MCF 10A (cell line): ENCODE measurements at regions not wholly inside any gene's neighbourhood (a gene's known extent, or its start where the extent isn't known, plus 50 kb on each side); places are given as distances from the start of the nearest gene placed in this dataset.

Experiments
- BruUV-seq: library from RNA; stranded (reverse); fragments of 400-500 nt; replicated peaks from 2 replicates; lab custom pipeline; 2021; lab: Mats Ljungman, UMichigan
- CTCF ChIA-PET: fragments of 300-600 bp; sonication (Branson Sonifier 250); formaldehyde crosslinking; extraction: SDS; loops from one replicate; lab custom pipeline; 2021; ENCODE audit warnings: antibody characterized with exemption, inconsistent platforms; lab: Yijun Ruan, JAX
- POLR2A ChIA-PET: fragments of 300-600, 350-650 bp; sonication (Branson Sonifier 250); formaldehyde crosslinking; extraction: SDS; loops from one replicate; lab custom pipeline; 2020; ENCODE audit warnings: antibody characterized with exemption, inconsistent platforms; lab: Yijun Ruan, JAX
- DNase-seq: peaks from one replicate; pipeline ENCODE4 v3.0.0-alpha.2; 2018; ENCODE audit not compliant: unreplicated experiment
- H3K27ac Mint-ChIP-seq: one replicate; pipeline ENCODE4 v1.8.0; 2022; ENCODE audit warnings: mild to moderate bottlenecking, low read depth, mixed read lengths; ENCODE audit not compliant: unreplicated experiment
- H3K27me3 Mint-ChIP-seq: one replicate; pipeline ENCODE4 v1.8.0; 2022; ENCODE audit warnings: mixed read lengths; ENCODE audit not compliant: insufficient read depth, unreplicated experiment
- H3K36me3 Mint-ChIP-seq: one replicate; pipeline ENCODE4 v1.8.0; 2022; ENCODE audit warnings: mild to moderate bottlenecking, moderate library complexity, mixed read lengths; ENCODE audit not compliant: insufficient read depth, unreplicated experiment
- H3K4me1 Mint-ChIP-seq: one replicate; pipeline ENCODE4 v1.8.0; 2022; ENCODE audit warnings: mixed read lengths; ENCODE audit not compliant: insufficient read depth, unreplicated experiment
- H3K4me3 Mint-ChIP-seq: one replicate; pipeline ENCODE4 v1.8.0; 2022; ENCODE audit warnings: mild to moderate bottlenecking, moderate library complexity, mixed read lengths; ENCODE audit not compliant: unreplicated experiment
- H3K9me3 Mint-ChIP-seq: one replicate; pipeline ENCODE4 v1.8.0; 2022; ENCODE audit warnings: mixed read lengths; ENCODE audit not compliant: unreplicated experiment
- intact Hi-C: fragments of 100-400 bp; cut with micrococcal nuclease; formaldehyde crosslinking; loops from 2 replicates; pipeline ENCODE4 v1.14.1; 2022
- TF ChIP-seq, protein P1 (sequence below): fragments of 200-600 bp; IDR thresholded peaks from one replicate; pipeline ENCODE4 v1.8.0; 2022; ENCODE audit warnings: antibody characterized with exemption, mild to moderate bottlenecking; ENCODE audit not compliant: unreplicated experiment

DNA sequence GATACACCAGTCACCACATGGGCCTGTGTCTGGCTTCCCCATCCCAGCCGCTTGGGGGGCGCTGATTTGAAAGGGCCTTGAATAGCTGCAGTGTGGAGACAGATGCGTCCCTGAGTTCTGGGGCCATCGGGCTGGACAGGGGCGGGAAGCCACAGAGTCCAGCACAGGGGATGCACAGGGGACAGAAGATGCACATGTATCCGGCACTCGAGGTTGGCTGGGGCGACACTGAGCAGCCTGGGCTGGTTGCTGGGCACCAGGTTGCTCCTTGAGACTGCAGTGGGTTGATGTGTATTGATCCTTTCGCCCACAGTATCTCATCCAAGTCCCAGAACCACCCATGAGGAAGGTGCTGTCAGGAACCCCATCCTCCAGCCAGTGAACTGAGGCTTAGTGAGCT, 99.3 kb upstream of the SYT13 start:
- no peak overlapping the region for H3K4me3 Mint-ChIP-seq
- H3K9me3 Mint-ChIP-seq, result no peaks in the 10 kb centered on the region
- no peaks in the 10 kb centered on the region for H3K36me3 Mint-ChIP-seq
- peaks cover 54% of the 10 kb centered on the region for H3K27me3 Mint-ChIP-seq
- intact Hi-C loops, result no loop called here
- ChIA-PET CTCF (interaction anchor here (2.9 kb wide), 1 partner anchor 14 kb away, joined by 12 read pairs; no protein-coding TSS in a partner anchor), POLR2A (interaction anchor here (0.7 kb wide), 1 partner anchor 10 kb away, joined by 3 read pairs; no protein-coding TSS in a partner anchor)
- no peak overlapping the region for H3K27ac Mint-ChIP-seq
- TF ChIP-seq, protein P1, sequence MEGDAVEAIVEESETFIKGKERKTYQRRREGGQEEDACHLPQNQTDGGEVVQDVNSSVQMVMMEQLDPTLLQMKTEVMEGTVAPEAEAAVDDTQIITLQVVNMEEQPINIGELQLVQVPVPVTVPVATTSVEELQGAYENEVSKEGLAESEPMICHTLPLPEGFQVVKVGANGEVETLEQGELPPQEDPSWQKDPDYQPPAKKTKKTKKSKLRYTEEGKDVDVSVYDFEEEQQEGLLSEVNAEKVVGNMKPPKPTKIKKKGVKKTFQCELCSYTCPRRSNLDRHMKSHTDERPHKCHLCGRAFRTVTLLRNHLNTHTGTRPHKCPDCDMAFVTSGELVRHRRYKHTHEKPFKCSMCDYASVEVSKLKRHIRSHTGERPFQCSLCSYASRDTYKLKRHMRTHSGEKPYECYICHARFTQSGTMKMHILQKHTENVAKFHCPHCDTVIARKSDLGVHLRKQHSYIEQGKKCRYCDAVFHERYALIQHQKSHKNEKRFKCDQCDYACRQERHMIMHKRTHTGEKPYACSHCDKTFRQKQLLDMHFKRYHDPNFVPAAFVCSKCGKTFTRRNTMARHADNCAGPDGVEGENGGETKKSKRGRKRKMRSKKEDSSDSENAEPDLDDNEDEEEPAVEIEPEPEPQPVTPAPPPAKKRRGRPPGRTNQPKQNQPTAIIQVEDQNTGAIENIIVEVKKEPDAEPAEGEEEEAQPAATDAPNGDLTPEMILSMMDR, result no peak
- BruUV-seq, result no TSS peak
- DNase-seq, result no peak
- no peaks in the 10 kb centered on the region for H3K4me1 Mint-ChIP-seq

- TF ChIP-seq, protein P1, result no peak
- POLR2A ChIA-PET, result no interaction called here
Measured at GRCh38 chr11:45384711-45385241, 98.6 kb upstream of the SYT13 start.

GRCh38 chr11:45384016-45384415, 97.9 kb upstream of the SYT13 start:
- no peaks in the 10 kb centered on the region for H3K4me1 Mint-ChIP-seq
- ChIA-PET CTCF (interaction anchor here (1.1 to 2.9 kb wide), 3 partner anchors 9 to 12 kb away, joined by 3 to 12 read pairs (median 3); no protein-coding TSS in a partner anchor), POLR2A (no interaction called here)
- peaks cover 54% of the 10 kb centered on the region for H3K27me3 Mint-ChIP-seq
- intact Hi-C loops, result no loop called here
- no TSS peak for BruUV-seq
- no peaks in the 10 kb centered on the region for H3K9me3 Mint-ChIP-seq
- no peak overlapping the region for H3K27ac Mint-ChIP-seq
- TF ChIP-seq, protein P1, result no peak
- H3K4me3 Mint-ChIP-seq, result no peak overlapping the region
- H3K36me3 Mint-ChIP-seq, result no peaks in the 10 kb centered on the region
- no peak for DNase-seq

More at GRCh38 chr11:45384711-45385241, 98.6 kb upstream of the SYT13 start:
- CTCF ChIA-PET, result interaction anchor here (2.9 kb wide), 1 partner anchor 13 kb away, joined by 12 read pairs; no protein-coding TSS in a partner anchor
- no peak overlapping the region for H3K4me3 Mint-ChIP-seq
- H3K36me3 Mint-ChIP-seq, result no peaks in the 10 kb centered on the region
- H3K27ac Mint-ChIP-seq, result no peak overlapping the region
- DNase-seq, result no peak
- H3K9me3 Mint-ChIP-seq, result no peaks in the 10 kb centered on the region
- intact Hi-C loops, result no loop called here
- peaks cover 54% of the 10 kb centered on the region for H3K27me3 Mint-ChIP-seq
- no peaks in the 10 kb centered on the region for H3K4me1 Mint-ChIP-seq
- BruUV-seq, result no TSS peak

DNA sequence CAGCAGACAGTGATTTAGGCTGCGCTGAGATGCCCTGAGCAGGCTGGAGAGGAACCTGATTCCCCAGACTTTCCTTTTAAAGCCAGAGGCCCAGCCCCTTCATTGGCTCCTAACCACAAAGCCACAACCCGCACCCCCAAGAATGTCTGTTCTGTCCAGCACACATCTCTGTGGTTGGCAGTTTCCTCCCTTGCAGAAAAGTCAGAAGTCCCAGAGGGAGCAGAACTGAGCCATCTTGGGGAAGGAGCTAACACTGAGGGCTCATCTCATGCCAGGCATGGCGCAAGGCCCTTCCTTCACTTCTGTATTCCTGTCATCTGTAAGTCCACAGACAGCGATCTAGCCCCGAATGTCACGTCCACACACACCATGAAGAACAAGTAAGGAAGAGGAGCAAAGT, 97.1 kb upstream of the SYT13 start:
- peaks cover 54% of the 10 kb centered on the region for H3K27me3 Mint-ChIP-seq
- TF ChIP-seq, protein P1, result no peak
- no peaks in the 10 kb centered on the region for H3K36me3 Mint-ChIP-seq
- BruUV-seq, result no TSS peak
- peak; percentile 26 for DNase-seq
- ChIA-PET POLR2A (no interaction called here), CTCF (interaction anchor here (1.1 to 2.9 kb wide), 3 partner anchors 8 to 12 kb away, joined by 3 to 12 read pairs (median 3); no protein-coding TSS in a partner anchor)
- intact Hi-C loops, result no loop called here
- H3K4me3 Mint-ChIP-seq, result no peak overlapping the region
- no peaks in the 10 kb centered on the region for H3K4me1 Mint-ChIP-seq
- H3K27ac Mint-ChIP-seq, result no peak overlapping the region
- H3K9me3 Mint-ChIP-seq, result no peaks in the 10 kb centered on the region
